ENCODE measurements at regions not wholly inside any gene's neighbourhood (a gene's known extent, or its start where the extent isn't known, plus 50 kb on each side); places are given as distances from the start of the nearest gene placed in this dataset.

- TF ChIP-seq CTCF (IDR thresholded peaks at IDR 0.05) (no peak), POLR2A (IDR thresholded peaks at IDR 0.05) (no peak), POLR2AphosphoS5 (IDR thresholded peaks at IDR 0.05) (no peak)
Measured at GRCh38 chr6:113676057-113676456, 181.1 kb upstream of the MARCKS start.
